A549 (cell line): ENCODE measurements at regions not wholly inside any gene's neighbourhood (a gene's known extent, or its start where the extent isn't known, plus 50 kb on each side); places are given as distances from the start of the nearest gene placed in this dataset.

Experiments used
- BHLHE40 ChIP-seq: IDR thresholded peaks from 2 replicates; pipeline ENCODE4 v1.6.1; 2012; ENCODE audit warnings: low read depth, low read length, inconsistent platforms
- CHD2 ChIP-seq: fragments of 150-350 bp; IDR thresholded peaks from 2 replicates; pipeline ENCODE4 v1.6.1; 2014; ENCODE audit warnings: low read length; ENCODE audit not compliant: partially characterized antibody
- E2F6 ChIP-seq: IDR thresholded peaks from 2 replicates; pipeline ENCODE4 v1.6.1; 2012; ENCODE audit warnings: low read depth, borderline replicate concordance
- NR3C1 ChIP-seq: fragments of >200 bp; sonication (Bioruptor Twin); formaldehyde crosslinking; IDR thresholded peaks from 3 replicates; pipeline ENCODE4 v1.6.1; 2017

- TF ChIP-seq E2F6 (no peak), BHLHE40 (no peak), CHD2 (no peak), NR3C1 (no peak)
Measured at GRCh38 chr5:68646144-68646543, 430.6 kb downstream of the PIK3R1 start.
